GM12864 (cell line): ENCODE measurements at regions not wholly inside any gene's neighbourhood (a gene's known extent, or its start where the extent isn't known, plus 50 kb on each side); places are given as distances from the start of the nearest gene placed in this dataset.

ENCODE experiments used
- DNase-seq: peaks from one replicate; pipeline ENCODE4 v3.0.0-alpha.2; 2011; ENCODE audit warnings: low read depth
- H3K4me3 ChIP-seq: 2 replicates; pipeline ENCODE4 v1.5.1; 2011; ENCODE audit warnings: mild to moderate bottlenecking, low read depth, low read length, control low read depth
- TF ChIP-seq, protein P1 (sequence below): IDR thresholded peaks from 2 replicates; pipeline ENCODE4 v1.5.1; 2011; ENCODE audit warnings: low read depth, mild to moderate bottlenecking, moderate library complexity, low read length, control low read depth, inconsistent platforms; ENCODE audit errors: missing control alignments

DNA sequence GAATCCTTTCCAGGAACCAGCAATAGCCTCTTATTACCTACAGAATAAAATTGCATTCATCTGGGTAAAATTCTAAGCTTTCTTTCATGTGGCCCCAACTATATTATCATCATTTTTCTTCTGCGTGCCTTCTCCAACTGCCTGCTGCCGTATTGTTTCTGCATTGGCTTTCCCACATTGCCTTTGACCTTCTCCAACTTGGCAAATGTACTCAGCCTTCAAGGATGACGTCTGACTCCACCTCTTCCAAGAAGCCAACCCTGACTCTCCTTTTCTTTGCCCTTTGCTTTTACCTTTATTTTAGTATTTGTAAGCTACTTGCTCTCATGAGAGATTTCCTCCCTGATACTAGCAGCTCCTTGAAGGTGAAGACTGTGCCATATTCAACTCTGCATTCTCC is 200.4 kb upstream of the FAM9B start:
- TF ChIP-seq, protein P1, sequence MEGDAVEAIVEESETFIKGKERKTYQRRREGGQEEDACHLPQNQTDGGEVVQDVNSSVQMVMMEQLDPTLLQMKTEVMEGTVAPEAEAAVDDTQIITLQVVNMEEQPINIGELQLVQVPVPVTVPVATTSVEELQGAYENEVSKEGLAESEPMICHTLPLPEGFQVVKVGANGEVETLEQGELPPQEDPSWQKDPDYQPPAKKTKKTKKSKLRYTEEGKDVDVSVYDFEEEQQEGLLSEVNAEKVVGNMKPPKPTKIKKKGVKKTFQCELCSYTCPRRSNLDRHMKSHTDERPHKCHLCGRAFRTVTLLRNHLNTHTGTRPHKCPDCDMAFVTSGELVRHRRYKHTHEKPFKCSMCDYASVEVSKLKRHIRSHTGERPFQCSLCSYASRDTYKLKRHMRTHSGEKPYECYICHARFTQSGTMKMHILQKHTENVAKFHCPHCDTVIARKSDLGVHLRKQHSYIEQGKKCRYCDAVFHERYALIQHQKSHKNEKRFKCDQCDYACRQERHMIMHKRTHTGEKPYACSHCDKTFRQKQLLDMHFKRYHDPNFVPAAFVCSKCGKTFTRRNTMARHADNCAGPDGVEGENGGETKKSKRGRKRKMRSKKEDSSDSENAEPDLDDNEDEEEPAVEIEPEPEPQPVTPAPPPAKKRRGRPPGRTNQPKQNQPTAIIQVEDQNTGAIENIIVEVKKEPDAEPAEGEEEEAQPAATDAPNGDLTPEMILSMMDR: no peak
- no peak overlapping the region for H3K4me3 ChIP-seq
- no peak for DNase-seq

DNA sequence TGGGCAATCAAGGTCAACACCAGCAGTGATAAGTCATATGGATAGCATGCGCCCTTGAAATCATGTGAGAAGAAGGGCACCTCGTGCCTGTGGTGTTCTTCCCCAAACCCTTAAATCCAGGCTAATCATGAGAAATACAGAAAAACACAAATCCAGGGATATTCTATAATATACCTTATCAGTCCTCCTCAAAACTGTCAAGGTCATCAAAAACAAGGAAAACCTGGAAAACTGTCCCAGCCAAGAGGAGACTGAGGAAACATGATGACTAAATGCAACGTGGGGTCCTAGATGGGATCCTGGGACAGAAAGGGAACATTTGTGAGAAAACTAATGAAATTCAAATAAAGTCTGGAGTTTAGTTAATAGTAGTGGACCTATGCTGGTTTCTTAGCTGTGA is 201.8 kb upstream of the FAM9B start:
- no peak for DNase-seq
- no peak overlapping the region for H3K4me3 ChIP-seq
- TF ChIP-seq, protein P1: no peak

DNA sequence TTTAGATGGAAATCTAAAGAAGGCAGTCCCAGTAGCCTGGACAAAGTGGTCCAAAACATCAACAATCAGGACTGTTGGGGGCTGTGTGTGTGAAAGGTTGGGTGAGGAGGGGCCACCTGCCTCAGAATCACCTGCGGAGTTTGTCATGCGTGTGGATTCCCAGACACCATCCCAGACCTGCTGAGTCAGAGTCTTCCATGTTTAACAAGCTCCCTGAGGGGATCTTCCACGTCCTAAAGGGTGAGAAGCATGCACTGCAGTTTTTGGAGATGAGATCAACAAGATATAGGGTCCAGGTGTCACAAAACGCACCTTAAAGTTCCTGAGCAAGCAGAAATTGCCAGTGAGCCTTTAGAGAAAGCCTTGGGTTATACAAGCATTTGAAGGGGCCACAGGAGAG is 207.0 kb upstream of the FAM9B start:
- DNase-seq: no peak
- TF ChIP-seq, protein P1: no peak

DNA sequence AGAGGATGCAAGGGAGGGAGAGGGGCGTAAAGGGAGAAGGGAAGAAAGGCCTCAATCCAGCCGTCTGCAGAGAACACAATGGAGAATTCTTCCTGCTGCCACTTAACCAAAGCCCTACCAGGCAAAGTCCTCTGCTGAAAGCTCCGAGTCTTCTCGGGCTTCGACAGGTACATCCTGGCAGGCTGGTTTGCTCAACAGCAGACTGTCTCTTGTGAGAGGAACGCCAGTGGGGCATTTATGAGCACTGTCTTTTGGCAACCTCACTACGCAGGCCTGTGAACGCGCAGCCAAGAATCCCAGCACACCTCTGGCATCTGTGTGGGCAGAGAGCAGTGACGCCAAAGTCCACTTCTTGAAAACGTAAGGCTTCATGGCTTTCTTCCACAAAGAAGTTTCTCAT is 207.5 kb upstream of the FAM9B start:
- no peak overlapping the region for H3K4me3 ChIP-seq
- TF ChIP-seq, protein P1: no peak
- DNase-seq: no peak

More for the DNA sequence above, 207.0 kb upstream of the FAM9B start:
- H3K4me3 ChIP-seq: no peak overlapping the region

DNA sequence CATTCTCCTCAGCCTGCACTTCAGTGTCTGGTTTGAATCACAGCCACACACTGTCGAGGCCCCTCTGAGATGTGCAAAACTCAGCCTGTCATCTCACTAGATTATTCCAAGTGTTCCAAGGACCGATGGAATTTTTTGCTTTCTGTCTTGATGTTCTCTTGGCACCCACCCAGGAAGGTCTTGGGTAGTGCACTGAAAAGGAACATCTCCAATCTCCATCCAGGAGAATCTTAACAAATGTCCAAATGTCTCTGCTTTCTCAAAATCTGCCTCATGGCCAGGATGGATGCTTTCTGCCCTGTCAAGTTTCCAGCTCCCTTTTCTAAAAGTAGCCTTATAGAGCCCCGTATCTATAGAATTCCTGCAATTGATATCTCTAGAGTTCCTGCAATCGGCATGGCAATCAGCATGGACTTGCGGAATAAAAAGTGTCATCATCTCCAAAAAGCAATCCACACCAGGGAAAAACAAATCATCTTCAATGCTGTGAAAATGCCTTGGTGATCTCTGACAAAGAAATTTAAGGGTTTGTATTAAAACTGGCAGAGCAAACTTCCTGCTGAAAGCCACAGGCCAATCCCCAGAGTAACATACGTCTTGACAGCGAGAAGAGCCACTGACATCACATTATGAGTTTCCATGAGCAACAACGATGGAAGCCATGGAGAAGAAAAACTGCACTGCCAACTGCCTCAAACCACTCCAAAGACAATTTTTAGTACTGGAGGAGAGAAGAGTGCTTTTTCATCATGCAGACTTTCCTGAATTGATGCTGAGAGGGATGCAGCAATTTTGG is 215.3 kb upstream of the FAM9B start:
- H3K4me3 ChIP-seq: no peak overlapping the region
- TF ChIP-seq, protein P1: no peak
- DNase-seq: no peak

DNA sequence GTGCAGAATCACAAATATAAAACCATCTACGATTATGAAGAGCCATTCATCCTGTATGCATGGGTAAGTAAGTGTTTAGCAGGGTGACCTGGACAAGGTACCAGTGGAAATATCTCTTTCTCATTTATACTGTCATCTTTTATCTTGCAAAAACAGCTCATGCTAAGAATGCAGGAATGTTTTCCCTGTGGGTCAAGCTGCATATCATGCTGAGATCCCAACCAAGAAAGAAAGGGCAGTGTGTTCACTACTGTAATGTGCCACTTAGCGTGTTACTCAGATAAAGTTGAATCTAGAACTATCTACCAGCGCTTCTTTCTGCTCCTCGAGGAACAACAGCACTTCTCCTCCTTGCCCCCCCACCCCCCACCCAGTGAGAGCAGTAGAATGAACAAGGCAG is 212.7 kb upstream of the TBL1X start:
- no peak for DNase-seq
- TF ChIP-seq, protein P1: no peak
- H3K4me3 ChIP-seq: no peak overlapping the region

DNA sequence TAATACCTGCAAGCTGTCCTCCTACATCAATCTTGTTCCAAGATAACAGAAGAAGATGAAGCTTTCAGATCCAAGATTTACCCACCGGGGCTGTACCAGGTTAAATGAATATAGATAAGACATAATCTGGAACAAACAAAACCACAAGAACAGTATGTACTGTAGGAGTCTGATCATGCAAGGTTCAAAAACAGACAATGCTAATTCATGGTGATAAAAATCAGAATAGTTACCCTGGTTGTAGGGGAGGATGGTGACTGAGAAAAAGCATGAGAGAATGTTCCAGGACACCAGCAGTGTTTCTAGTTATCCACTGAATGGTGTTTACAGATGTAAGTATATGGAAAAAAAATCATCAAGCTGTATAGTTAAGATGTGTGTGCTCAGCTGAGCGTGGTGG is 211.6 kb upstream of the TBL1X start:
- H3K4me3 ChIP-seq: no peak overlapping the region
- TF ChIP-seq, protein P1: no peak
- no peak for DNase-seq
